GM18867 (cell line): ENCODE measurements at regions not wholly inside any gene's neighbourhood (a gene's known extent, or its start where the extent isn't known, plus 50 kb on each side); places are given as distances from the start of the nearest gene placed in this dataset.
"Not testable (repeated sequence)": the region's sequence is repeated elsewhere in the genome, so short reads cannot be mapped to it uniquely, and the experiment has no call there.

Experiments used
- ATAC-seq: cut with Tn5 transposase; IDR thresholded peaks from one replicate; pipeline ENCODE4 v1.9.1; 2021; ENCODE audit warnings: mild to moderate bottlenecking, moderate library complexity; ENCODE audit not compliant: unreplicated experiment

DNA sequence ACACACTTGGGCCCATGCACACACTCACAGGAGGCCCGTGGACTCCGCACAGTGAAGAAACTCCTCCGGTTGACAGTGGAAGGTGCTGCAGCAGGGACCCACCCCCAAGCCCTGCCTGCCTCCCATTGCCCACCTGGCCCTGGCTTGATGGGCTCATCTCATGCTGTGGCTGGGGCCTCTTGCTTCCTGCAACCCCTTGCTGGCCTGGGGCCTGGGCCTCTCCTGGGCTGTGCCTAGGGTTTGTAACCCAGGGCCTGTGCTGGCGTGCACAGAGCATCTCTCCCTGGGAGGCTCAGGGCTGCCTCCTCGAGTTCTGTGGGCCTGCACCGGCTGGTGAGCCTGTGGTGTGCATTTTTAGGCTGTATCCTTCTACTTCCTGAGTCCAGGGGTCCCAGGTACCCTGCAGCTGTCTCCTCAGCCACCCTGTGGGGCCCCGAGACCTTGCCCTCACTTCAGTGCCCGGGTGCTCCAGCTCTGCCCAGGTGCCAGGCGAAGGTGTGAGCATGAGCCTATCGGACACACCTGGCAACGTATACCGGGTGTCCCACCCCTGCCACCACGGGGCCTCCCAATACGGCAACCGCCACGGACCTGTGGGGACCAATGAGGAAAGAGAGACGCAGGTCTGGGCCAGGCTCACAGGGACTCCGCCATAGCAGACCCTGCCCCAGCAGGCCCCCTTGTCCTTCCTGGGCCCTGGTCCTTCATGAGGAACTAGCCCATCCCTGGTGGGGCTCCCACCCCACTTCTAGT, 158.3 kb upstream of the POTEB2 start:
- not testable (repeated sequence) for ATAC-seq

GRCh38 chr15:21018176-21018575, 152.1 kb upstream of the POTEB2 start:
- not testable (repeated sequence) for ATAC-seq

GRCh38 chr15:21017326-21017725, 151.2 kb upstream of the POTEB2 start:
- not testable (repeated sequence) for ATAC-seq

DNA sequence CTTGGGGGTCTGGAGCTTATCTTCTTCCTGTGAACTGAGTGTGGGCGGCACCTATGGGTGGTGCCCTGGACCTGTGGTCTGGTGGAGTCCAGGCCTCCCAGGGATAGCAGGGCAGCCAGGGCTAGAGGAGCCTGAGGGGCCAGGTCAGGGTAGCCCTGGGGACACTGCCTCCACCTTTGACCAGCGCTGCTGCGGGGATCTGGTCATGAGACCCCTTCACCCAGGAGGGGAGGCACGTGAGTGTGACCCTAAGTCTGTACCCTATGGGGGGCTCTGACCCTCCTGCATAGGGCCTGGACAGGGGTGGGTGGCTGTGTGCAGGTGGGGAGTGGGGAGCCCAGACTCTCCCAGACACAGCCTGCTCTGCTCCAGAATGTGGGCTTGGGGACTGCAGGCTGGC, 150.5 kb upstream of the POTEB2 start:
- ATAC-seq: not testable (repeated sequence)

DNA sequence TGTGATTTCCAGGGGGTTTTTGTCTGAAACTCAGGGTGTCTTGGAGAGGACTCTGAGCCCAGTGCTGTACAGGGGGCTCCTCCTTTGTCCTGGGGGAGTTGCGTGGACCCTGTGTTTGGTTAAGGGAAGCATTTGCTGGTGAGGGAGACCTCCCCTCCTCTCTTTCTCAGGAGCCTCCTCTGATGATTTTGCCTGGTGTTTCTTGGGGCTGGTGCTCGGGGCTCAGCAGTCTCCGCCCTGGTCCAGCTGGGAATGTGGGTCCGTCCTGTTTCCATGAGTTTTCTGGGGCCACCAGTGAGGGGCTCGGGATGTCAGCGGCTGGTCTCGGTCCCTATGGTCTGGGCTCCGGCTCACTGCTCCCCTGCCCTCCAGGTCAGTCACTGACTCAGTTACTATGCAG, 149.1 kb upstream of the POTEB2 start:
- not testable (repeated sequence) for ATAC-seq

- ATAC-seq: not testable (repeated sequence)
These were observed 147.2 kb upstream of the POTEB2 start for GRCh38 chr15:21013308-21013707.

- ATAC-seq: not testable (repeated sequence)
These were observed 143.5 kb upstream of the POTEB2 start for GRCh38 chr15:21009651-21010050.

DNA sequence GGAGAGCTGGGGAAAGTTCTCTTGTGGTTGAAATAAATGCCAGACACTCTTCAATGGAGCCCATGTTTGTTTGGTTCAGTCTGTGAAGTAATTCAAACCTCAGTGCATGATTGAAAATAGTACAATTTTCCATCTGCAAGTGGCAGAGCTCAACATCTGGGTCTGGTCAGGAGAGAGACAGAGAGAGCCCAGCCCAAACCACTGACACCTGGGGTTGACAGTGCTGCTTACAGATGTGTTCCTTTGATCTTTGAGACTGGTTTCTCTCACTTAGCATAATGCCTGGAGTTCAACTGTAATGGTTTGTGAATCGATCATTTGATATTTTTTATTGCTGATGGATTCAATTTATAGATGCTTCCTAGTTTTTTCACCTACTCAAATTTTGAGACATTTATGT, 137.3 kb upstream of the POTEB2 start:
- not testable (repeated sequence) for ATAC-seq

- ATAC-seq: not testable (repeated sequence)
These were observed 135.8 kb upstream of the POTEB2 start for GRCh38 chr15:21001950-21002349.

- ATAC-seq: not testable (repeated sequence)
These were observed 125.6 kb upstream of the POTEB2 start for GRCh38 chr15:20991691-20992090.

DNA sequence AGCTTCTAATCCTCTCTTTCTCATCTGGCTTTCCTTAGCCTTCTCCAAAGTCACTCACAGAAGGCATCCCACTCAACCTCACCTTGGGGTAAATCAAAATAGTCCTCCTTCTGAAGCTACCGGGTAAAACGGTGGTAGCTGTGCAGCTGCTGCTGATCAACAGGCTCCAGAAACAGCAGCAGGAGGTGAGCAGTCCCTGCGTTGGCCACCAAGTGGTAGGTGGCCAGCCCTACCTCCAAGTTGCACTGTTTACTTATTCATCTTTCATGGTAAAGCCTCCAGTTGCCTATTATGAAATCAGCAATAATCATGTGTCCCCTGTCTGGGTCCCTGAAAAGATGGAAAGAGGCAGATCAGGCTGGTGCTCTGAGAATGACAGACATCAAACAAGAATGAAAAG, 125.1 kb upstream of the POTEB2 start:
- not testable (repeated sequence) for ATAC-seq

DNA sequence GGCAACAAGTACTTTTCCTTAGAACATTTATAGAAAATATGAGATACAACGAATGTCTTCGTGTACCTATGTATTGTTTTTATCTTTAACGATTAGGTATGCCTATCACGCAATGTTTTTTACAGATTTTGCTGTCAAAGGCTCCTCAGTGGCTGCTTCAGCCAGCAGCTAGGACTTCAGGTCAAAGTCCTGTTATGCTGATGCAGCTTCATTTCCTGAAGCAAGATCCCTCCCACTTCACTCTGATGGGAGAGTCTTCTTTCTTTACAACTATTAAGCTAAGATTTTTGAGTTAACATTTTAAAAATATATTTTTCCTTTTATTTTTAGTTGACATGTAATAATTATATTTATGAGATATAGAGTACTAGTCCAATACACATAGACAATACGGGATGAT, 120.7 kb upstream of the POTEB2 start:
- ATAC-seq: not testable (repeated sequence)

- peak; percentile 89 for ATAC-seq
These were observed 111.9 kb upstream of the POTEB2 start for GRCh38 chr15:20978057-20978456.

GRCh38 chr15:20972762-20973161, 106.6 kb upstream of the POTEB2 start:
- not testable (repeated sequence) for ATAC-seq

DNA sequence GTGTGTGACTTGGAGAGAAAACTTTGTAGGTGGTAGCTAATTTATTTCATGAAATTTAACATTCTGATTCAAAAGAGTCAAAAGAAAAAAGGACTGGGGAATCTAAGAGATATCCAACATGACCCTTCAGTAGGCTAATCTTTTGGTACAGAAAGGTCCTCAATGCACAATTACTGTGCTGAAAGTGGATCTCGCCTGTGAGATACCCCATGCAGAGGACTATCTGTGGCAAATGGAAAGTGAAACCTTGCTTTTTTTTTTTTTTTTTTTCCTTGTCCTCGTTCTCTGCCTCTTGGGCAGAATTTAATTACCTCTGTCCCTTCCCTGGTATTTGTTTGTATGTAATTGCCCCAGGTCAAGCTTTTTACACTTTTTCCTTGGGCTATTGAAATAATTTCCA, 93.2 kb upstream of the POTEB2 start:
- ATAC-seq: not testable (repeated sequence)

DNA sequence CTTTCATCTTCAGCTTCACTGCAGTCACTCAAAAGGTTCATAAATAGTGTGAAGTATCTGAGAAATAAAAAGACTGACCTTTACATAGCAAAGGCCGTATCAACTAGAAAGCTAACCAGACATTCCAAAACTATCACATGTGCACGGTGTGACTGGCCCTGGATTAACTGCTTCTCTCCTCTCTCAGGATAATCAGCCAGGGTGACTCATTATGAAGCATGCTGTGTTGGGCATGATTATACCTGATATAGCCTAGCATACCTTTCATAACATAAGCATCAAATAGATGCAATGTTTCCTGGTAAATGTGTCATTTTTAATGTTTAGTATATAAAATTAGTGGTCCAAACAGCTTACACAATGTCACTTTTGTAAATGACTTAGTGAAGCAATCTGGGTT, 63.2 kb upstream of the POTEB2 start:
- ATAC-seq: not testable (repeated sequence)
